Activated CD4-positive, alpha-beta T cell treated with anti-CD3 and anti-CD28 coated beads for 24 hours (primary cell): ENCODE measurements at regions not wholly inside any gene's neighbourhood (a gene's known extent, or its start where the extent isn't known, plus 50 kb on each side); places are given as distances from the start of the nearest gene placed in this dataset.

ENCODE experiments used
- DNase-seq, 2 donors: peaks; one replicate each; pipeline ENCODE4 v3.0.0-alpha.2; 2020; ENCODE audit warnings: low read depth in 2 of 2

- no peak for DNase-seq
Measured at GRCh38 chr12:24280056-24280842, 330.8 kb upstream of the SOX5 start.

GRCh38 chr12:24278832-24279231 is 329.4 kb upstream of the SOX5 start:
- no peak for DNase-seq

GRCh38 chr12:24270965-24271364 is 321.5 kb upstream of the SOX5 start:
- DNase-seq, result no peak

GRCh38 chr12:24270464-24270863 is 321.0 kb upstream of the SOX5 start:
- DNase-seq, result no peak

GRCh38 chr12:24268663-24269186 is 319.3 kb upstream of the SOX5 start:
- DNase-seq, result no peak

GRCh38 chr12:24266982-24267381 is 317.5 kb upstream of the SOX5 start:
- DNase-seq, result no peak

GRCh38 chr12:24256684-24257083 is 307.2 kb upstream of the SOX5 start:
- no peak for DNase-seq

GRCh38 chr12:24255920-24256665 is 306.6 kb upstream of the SOX5 start:
- DNase-seq, result no peak

- DNase-seq, result no peak
Measured at GRCh38 chr12:24252602-24253001, 303.1 kb upstream of the SOX5 start.

- no peak for DNase-seq
Measured at GRCh38 chr12:24246934-24247333, 297.5 kb upstream of the SOX5 start.

GRCh38 chr12:24246376-24246775 is 296.9 kb upstream of the SOX5 start:
- no peak for DNase-seq

- DNase-seq, result no peak
Measured at GRCh38 chr12:24244801-24245200, 295.3 kb upstream of the SOX5 start.

- no peak for DNase-seq
Measured at GRCh38 chr12:24244231-24244630, 294.8 kb upstream of the SOX5 start.

- DNase-seq, result no peak
Measured at GRCh38 chr12:24240707-24241106, 291.2 kb upstream of the SOX5 start.

GRCh38 chr12:24233519-24234246 is 284.2 kb upstream of the SOX5 start:
- DNase-seq, result no peak

- DNase-seq, result no peak
Measured at GRCh38 chr12:24232531-24232930, 283.1 kb upstream of the SOX5 start.

- no peak for DNase-seq
Measured at GRCh38 chr12:24231298-24231697, 281.8 kb upstream of the SOX5 start.

GRCh38 chr12:24230061-24230701 is 280.7 kb upstream of the SOX5 start:
- DNase-seq, result no peak

GRCh38 chr12:24229031-24229700 is 279.7 kb upstream of the SOX5 start:
- DNase-seq, result no peak

GRCh38 chr12:24228371-24228770 is 278.9 kb upstream of the SOX5 start:
- no peak for DNase-seq

- no peak for DNase-seq
Measured at GRCh38 chr12:24227551-24227950, 278.1 kb upstream of the SOX5 start.
